ENCODE measurements at regions not wholly inside any gene's neighbourhood (a gene's known extent, or its start where the extent isn't known, plus 50 kb on each side); places are given as distances from the start of the nearest gene placed in this dataset.
A peak's percentile ranks its signal among the peaks of the same experiment; 100 is the strongest.
"Not testable (repeated sequence)": the region's sequence is repeated elsewhere in the genome, so short reads cannot be mapped to it uniquely, and the experiment has no call there.

DNA sequence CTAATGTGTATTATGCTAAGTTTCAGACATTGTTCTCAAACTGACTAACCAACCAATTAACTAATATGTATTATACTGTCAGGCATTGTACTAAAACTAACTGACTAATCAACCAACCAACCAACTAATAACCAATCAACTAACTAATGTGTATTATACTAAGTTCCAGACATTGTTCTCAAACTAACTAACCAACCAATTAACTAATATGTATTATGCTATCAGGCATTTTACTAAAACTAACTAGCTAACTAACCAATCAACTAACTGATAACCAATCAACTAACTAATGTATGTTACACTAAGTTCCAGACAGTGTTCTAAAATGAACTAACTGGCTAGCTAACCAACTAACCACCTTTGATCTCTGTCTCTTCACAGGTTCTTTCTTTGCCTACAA is 152.3 kb downstream of the SUDS3 start:
- no peak for DNase-seq (ENCODE audit: extremely low read depth in 1 of 11, low read depth in 9 of 11, low spot score in 4 of 11)

DNA sequence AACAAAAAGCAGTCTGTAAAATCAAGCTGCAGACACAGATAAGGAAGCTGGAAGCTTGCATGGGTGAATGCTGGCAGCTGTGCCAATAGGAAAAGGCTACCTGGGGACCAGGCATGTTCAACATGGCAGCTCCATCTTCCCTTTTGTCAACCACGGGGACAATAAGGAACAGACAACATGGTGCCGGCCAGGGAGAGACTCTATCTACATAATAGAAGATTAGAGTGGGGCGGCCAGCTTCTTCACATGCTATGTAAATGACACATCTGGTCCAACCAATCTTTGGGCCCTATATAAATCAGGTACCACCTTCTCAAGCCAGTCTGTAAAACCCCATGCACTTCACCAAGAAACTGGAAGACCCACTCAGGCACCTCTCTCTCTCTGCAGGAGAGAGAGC is 157.6 kb downstream of the SUDS3 start:
- no peak for DNase-seq (ENCODE audit: extremely low read depth in 1 of 11, low read depth in 9 of 11, low spot score in 4 of 11)

DNA sequence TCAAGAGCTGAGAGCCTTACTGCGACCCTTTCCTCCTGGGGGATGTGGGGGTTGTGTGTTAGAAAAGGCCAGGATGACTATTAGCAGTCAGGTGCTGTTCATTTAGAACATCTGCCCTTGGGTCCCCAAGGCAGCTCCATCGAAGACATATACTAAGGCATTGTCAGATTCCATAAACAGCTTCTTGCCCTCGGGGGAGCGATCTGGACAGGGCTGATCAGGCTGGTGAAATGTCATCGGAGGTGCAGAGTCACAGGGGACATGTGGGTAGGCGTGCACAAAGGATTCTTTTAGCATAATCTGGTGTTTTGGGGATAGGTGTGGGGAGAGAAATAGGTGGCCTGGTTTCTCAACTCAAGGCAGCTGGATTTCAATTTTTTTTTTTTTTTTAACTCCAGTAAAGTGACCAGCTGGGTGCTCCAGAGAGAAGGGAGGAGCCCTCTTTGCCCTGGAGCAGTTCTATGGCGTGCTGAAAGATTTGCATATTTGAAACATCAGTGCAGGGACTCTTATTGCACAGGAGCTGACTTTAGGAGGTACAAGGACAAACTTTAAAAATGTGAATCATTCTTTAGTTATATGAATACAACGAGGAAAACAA is 160.1 kb downstream of the SUDS3 start:
- DNase-seq (ENCODE audit: extremely low read depth in 1 of 11, low read depth in 9 of 11, low spot score in 4 of 11), result no peak

DNA sequence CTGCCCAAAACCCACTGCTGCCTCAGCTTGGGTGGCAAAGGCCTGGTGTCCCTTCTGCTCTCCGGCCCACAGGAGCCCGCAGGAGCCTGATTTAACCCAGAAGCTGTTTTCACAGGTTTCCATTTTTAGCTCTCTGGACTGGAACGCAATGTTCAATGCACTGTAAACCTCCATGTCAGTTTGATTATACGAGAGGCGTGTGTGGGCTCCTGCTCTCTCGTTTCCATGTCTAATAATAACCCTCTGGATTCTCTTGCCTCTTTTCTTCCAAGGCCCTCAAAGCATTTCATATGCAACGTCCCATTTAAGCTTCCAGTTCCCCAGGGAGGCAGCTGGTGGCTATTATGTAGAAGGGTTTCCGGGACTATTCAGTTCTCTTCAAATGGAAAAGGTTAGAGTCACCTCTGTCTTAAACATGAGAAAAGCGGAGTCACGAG is 161.1 kb downstream of the SUDS3 start:
- DNase-seq (ENCODE audit: extremely low read depth in 1 of 11, low read depth in 9 of 11, low spot score in 4 of 11), result no peak

DNA sequence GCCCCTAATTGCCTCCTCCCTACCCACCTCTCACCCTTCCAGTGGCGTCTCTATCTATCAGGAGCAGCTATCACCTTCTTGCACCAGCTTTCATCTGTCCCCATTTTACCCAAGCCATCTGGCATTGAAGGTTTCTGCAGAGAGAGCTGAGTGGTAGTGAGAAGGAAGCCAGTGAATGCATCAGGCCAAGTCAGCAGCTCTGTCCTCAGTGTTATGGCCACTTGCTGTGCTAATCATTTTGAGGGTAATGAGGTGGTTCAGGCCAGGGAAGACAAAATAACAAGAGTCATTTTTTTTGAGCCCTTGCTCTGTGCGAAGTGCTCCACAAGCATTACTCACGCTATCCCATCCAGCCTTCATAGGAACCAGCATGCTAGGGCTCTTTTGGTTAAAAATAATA is 164.7 kb downstream of the SUDS3 start:
- no peak for DNase-seq (ENCODE audit: extremely low read depth in 1 of 11, low read depth in 9 of 11, low spot score in 4 of 11)

DNA sequence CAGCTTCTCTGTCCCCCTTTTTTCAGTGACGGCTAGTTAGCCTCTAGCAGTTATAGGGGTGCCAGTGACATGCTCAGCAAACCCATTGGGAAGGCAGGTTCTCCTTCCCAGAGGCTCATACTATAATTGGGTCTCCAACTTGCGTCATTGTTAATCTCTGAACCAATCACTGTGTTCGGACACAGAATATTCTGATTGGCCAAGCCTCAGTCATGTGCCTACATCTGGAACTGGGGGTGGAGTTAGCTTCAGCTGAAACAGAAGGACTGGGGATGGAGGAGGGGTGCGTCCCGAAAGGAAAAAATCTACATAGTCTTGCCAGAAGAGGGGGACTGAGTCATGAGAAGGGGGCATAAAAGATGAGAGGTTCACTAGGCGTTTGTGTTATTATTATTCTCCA is 165.6 kb downstream of the SUDS3 start:
- DNase-seq (ENCODE audit: extremely low read depth in 1 of 11, low read depth in 9 of 11, low spot score in 4 of 11), result no peak

DNA sequence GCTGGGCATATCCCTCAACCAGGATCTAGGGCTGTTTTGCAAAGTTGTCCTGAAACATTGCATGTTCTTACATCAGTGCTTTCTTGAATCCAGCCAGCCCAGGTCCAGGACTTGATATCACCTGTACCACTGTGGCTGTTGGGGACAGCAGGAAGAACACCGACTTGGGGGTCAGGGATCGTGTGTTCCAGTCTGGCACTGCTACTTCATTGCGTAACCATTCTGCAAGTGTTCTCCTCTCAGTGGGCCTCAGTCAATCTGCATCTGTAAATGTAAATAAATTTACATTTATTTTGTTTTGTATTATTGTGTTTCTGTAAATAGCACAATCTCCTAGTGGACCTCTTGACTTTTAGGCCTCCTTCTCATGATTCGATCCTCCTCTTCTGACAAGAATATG is 167.3 kb downstream of the SUDS3 start:
- no peak for DNase-seq (ENCODE audit: extremely low read depth in 1 of 11, low read depth in 9 of 11, low spot score in 4 of 11)

DNA sequence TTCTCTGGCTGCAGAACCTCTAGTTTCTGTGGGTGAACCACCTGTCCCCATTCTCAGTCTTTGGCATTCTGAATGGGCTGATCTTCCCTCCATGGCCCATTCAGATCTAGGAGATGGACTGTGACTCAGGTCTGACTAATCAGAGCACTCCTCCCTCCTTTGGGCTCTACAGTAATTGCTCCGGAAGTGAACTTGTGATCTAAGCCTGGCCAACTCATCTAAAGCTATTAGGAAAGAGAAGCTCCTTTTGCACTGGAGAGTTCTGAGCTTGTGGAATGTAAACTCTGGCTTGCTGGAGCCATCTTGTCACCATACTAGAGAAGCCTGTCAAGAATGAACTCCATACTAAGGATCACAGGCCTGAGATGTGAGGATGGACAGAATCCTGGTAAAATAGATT is 168.2 kb downstream of the SUDS3 start:
- DNase-seq (ENCODE audit: extremely low read depth in 1 of 11, low read depth in 9 of 11, low spot score in 4 of 11), result no peak

DNA sequence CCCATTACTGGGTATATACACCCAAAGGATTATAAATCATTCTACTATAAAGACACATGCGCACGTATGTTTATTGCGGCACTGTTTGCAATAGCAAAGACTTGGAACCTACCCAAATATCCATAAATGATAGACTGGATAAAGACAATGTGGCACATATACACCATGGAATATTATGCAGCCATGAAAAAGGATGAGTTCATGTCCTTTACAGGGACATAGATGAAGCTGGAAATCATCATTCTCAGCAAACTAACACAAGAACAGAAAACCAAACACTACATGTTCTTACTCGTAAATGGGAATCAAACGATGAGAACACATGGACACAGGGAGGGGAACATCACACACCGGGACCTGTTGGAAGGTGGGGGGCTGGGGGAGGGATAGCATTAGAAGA is 171.3 kb downstream of the SUDS3 start:
- not testable (repeated sequence) for DNase-seq (ENCODE audit: extremely low read depth in 1 of 11, low read depth in 9 of 11, low spot score in 4 of 11)

DNA sequence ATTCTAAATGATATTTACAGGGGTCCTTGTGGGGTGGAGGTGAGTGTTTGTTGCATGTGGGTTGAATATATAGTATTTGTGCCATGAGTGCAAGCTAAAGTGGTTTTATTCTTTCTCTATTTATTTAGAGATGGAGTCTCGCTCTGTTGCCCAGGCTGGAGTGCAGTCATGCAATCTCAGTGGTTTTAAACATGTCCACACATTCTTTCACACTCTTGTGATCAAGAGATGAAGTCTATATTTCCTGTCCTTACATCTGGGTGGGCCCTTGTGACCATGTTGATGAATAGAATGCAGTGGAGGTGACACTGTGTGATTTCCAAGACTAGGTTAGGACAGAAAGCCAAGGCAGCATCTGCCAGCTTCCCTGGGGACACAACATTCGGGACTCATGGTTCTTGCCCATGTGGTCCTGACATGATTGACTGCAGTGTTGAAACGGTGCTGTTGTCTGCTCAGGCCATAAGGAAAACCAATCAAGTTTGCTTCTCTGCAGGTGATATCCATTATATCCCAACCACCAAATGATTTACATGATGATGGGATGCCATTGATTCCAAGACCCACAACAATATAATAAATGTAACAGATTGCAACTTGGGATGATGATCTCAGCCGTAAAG is 172.6 kb downstream of the SUDS3 start:
- DNase-seq (ENCODE audit: extremely low read depth in 1 of 11, low read depth in 9 of 11, low spot score in 4 of 11), result no peak

DNA sequence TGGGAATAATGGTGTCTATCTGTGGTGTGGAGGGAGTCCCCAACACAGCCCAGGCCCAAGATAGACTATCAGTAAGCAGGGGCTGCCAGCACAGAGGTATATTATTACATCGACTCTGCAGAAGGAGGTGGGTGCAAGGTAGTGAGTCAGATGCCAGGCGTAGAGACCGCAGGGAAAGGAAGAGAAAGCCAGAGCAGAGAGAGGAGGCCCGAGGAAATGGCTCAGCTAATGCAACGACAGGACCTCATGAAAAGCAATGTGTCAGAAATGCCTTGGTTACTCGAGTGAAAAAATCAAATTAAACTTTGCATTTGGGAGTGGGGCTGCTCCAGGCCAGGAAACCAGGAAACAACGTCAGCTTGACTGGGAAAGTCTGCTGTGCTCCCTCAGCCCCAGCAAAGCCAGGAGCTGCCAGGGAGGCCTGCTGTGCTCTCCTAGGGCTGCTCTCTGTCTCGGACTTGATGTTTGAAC is 173.2 kb downstream of the SUDS3 start:
- peak in 5 of 11 donors; percentile 0 to 31 (median 4) for DNase-seq (ENCODE audit: extremely low read depth in 1 of 11, low read depth in 9 of 11, low spot score in 4 of 11)

DNA sequence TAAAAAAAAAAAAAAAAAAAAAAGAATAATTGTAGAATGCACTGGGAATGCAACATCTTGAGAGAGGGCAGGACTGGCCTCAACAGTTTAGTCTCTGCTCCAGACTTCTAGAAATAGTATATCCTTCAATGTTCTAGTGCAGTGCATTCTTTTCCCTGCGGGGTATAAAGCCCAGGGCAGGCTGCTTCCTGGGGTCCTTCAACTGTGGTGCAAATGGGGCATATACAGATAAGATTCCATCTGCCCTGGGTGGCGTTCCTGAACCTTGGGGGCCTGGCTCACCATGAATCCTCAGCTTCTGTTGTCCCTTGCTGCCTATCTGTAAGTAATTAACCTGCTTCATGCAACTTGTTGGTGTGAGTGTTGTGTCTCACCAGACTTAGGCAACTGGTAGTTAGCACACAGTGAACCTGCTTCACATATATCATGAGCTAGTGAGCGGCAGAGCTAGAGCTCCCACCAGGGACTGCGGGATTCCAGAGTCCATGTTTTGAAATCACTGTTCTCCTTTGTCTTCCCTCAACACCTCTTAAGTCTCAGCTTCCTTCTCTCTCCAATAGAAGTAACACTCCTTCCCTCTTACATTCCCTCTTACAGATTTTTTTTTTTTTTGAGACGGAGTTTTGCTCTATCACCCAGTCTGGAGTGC is 177.6 kb downstream of the SUDS3 start:
- no peak for DNase-seq (ENCODE audit: extremely low read depth in 1 of 11, low read depth in 9 of 11, low spot score in 4 of 11)

DNA sequence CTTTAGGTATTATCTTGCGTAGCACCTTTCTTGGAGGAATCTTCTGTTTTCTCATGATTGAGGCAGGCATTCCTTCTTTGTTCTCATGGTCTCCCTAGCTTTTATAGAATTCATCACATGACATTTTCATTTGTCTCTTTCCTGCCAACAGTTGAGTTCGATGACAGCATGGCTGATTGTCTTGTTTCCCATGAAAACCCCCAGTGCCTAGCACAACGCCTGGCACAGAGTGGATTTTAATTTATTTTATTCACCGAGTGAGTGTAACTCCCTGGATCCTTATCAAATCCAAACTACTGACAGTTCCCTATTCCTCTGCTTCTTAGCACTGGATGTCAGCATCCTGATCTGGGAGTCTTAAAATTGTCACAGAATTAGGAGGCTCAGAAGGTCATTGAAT is 182.6 kb downstream of the SUDS3 start:
- no peak for DNase-seq (ENCODE audit: extremely low read depth in 1 of 11, low read depth in 9 of 11, low spot score in 4 of 11)

DNA sequence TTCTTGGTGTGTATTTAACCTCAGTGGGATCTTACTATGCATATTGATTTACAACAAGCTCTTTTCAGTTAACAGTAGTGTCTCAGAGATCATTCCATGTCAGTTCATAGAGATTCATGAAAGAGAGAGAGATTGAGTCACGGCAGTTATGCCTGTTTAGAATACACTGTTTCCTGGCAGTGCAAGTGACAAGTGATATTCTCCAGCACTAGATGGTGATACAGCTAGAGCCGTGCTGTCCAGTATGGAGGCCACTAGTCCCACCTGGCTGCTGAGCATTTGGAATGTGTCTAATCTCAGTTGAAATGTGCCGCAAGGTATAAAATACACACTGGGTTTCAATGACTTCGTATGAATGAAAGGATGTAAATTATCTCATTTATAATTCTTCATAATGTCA is 184.4 kb downstream of the SUDS3 start:
- DNase-seq (ENCODE audit: extremely low read depth in 1 of 11, low read depth in 9 of 11, low spot score in 4 of 11), result no peak

DNA sequence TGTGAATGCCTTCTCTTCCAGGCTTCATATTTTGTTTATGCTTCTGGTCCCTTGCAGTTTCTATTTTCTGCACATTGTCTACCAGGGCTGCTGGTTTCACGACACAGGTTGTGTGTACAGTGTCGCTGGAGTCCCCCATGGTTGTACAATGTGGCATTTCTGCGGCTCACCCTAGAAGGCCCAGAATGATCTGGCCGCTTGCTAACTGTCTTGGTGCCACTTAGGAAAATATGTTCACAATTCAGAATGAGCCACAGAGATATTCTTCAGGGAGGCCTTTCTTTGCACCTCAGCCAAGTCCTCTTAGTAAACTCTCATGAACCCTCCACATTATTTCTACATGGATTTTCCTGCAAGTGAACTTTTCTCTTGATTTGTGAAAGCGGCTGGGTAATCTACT is 195.4 kb downstream of the SUDS3 start:
- no peak for DNase-seq (ENCODE audit: extremely low read depth in 1 of 11, low read depth in 9 of 11, low spot score in 4 of 11)

DNA sequence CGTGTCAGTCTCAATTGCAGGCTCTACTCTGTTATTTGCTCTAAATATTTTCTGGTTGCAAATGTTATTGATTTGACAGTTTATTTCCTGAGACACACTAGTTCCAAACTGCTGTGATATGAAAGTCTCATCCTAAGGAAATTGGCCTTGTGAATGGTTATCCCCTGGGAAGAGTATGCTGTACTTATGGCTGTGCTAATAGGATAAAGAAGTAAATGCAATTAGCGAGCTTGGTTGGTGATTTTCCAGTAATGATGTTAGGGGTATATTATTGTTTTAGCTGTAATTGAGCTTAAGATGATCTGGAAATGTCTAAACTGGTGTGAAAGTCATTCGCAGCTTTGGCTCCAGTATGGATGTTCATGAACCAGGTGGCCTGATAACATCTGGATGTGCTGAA is 197.9 kb downstream of the SUDS3 start:
- no peak for DNase-seq (ENCODE audit: extremely low read depth in 1 of 11, low read depth in 9 of 11, low spot score in 4 of 11)

DNA sequence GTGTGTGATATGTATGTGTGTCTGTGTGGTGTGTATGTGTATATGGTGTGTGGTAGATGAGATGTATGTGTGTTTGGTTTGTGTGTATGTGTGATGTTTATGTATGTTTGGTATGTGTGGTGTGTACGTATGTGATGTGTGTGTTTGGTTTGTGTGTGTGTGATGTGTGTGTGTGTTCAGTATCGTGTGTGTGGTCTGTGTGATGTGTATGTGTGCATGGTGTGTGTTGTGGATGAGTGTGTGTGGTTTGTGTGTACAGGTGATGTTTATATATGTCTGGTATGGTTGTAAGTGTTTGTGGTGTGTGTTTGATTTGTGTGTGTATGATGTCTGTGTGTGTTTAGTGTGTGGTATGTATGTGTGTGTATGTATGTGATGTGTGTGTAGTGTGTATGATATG is 199.4 kb downstream of the SUDS3 start:
- DNase-seq (ENCODE audit: extremely low read depth in 1 of 11, low read depth in 9 of 11, low spot score in 4 of 11), result no peak

DNA sequence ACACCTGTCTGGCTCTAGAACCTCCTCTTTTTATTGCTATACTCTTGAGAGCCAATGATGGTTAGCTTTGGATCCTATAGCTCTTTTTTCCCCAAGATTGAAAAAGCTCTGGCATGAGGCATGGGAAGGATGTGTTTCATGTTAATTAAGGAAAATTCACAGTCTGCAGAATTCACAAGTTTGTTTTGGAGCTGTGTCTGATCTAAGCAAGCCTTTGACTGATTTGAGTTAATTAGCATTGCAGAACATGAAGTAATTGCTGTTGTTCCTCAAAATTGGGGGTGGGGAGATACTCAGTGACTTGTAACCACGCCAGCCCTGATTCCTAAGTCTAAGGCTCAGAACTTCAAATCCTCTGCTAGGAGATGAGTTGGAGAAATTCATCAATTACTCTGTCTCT is 205.0 kb downstream of the SUDS3 start:
- no peak for DNase-seq (ENCODE audit: extremely low read depth in 1 of 11, low read depth in 9 of 11, low spot score in 4 of 11)

DNA sequence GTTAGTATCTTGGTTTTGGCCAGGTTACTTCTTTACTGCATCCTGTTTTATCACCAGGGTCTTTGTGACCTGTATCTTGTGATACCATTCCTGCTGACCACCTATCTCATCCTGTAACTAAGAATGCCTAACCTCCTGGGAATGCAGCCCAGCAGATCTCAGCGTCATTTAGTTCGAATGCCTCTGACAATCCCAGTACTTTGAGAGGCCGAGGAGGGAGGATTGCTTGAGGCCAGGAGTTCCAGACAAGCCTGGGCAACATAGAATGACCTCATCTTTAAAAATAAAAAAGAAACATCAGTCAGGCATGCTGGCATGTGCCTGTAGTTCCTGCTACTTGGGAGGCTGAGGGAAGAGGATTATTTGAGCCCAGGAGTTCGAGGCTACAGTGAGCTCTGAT is 206.5 kb downstream of the SUDS3 start:
- DNase-seq (ENCODE audit: extremely low read depth in 1 of 11, low read depth in 9 of 11, low spot score in 4 of 11), result no peak

DNA sequence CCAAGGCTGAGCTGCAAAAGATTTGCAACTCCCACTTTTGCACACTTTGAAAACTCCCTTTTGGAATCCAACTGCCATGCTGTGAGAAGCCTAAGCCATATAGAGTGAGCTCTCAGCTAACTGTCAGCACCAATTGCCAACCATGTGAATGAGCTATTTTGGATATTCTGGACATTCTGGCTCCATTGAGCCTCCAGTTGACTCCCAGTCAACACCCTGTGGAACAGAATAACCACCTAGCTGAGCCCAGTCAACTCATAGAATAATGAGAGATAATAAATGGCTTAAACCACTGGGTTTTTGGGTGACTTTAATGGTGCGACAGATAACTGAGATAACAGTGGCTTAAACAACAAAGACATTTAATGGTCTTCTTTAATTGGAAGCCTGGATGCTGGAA is 210.1 kb downstream of the SUDS3 start:
- DNase-seq (ENCODE audit: extremely low read depth in 1 of 11, low read depth in 9 of 11, low spot score in 4 of 11), result no peak

DNA sequence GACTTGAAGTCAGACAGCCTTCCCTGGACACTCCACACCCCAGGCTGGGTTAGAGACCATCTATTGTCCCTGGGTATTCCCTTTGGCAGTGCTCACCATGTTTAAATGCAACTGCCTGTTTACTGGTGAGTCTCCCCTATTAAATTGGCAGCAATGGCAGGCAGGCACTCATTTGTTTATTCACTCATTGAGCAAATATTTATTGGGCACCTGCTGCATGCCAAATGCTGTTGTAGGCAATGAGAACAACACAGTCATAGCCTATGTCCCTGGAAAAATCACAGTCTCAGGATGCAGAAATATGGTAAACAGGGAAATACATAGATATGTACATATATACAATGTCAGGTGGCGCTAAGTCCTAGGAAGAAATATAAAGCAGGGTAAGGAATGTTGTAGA is 212.8 kb downstream of the SUDS3 start:
- DNase-seq (ENCODE audit: extremely low read depth in 1 of 11, low read depth in 9 of 11, low spot score in 4 of 11), result no peak

All from renal cortex interstitium (tissue), 11 donors.